CD4-positive, alpha-beta T cell treated with Interleukin-10 for 1 hour (primary cell): ENCODE measurements at regions not wholly inside any gene's neighbourhood (a gene's known extent, or its start where the extent isn't known, plus 50 kb on each side); places are given as distances from the start of the nearest gene placed in this dataset.

Experiments
- DNase-seq: peaks from one replicate; pipeline ENCODE4 v3.0.0-alpha.2; 2020

DNA sequence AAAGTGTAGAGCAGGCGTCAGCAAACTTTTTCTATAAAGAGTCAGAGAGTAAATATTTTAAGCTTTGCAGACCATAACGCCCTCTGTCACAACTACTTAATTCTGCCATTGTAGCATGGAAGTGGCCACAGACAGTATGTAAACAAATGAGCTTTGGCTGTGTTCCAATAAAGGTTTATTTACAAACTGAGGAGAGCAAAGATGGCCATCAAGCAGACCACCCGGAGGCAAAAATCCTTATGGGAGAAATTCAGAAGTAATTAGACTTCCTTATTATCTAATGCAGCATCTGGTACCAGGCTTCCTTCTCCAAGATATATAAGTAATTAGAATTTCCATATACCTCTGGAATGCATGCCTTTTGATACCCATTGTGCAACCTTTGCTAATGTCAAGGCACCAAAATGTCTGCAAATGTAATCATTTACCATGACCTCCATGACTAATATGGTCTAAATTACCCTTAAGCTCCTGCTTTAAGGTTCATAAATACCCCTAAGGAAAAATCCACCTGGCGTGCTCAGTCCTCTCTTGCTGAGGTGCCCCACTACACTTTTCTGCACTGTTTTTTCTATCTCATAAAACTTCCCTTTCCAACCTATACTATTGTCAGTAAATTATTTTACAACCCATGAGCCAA, 377.8 kb downstream of the MATN1 start:
- no peak for DNase-seq

GRCh38 chr1:30343562-30343961, 379.8 kb downstream of the MATN1 start:
- no peak for DNase-seq

- no peak for DNase-seq
Measured at GRCh38 chr1:30342535-30343141, 380.7 kb downstream of the MATN1 start.

DNA sequence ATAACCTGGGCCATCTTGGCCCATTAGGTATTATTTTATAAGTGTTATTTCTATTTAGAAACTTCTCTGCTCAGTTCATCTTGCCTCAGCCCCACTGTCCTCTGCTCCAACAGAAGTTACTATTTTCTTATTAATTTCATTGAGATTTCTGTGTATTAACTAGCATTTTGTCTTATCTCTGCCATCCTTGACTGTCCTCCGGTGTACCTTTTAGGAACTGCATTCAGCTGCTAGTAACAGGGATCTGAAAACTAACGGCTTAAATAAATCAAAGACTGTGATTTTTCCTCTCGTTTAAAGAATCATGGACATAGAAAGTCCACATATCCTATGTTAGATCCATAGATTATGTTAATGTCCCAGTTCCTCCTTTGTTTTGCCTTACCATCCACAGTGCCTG, 382.5 kb downstream of the MATN1 start:
- no peak for DNase-seq

DNA sequence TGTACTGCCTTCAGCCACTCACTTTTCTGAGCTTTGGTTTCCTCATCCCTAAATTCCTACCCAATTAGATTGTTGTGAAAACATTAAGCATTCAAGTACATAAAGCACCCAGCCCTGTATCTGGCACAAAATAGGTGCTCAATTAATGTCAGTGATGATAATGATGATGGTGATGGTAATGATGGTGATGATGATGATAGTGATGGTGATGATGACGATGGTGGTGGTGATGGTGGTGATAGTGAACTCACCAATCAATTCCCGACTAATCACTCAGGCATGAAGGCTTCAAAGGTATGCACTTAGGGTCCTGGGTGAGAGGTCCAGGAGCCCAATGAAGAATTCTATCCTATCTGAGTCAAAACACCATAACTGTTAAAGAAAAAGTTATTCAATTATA, 383.5 kb downstream of the MATN1 start:
- no peak for DNase-seq

DNA sequence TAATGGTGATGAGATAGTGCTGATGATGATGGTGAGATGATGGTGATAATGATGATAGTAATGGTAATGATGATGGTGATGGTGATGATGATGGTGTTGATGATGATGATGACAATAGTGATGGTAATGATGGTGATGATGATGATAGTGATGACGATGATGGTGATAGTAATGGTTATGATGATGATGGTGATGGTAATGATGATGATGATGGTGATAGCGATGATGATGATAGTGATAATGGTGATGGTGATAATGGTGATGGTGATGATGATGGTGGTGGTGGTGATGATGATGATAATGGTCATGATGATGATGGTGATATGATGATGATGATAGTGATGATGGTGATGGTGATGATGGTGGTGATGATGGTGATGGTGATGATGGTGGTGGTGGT, 384.6 kb downstream of the MATN1 start:
- no peak for DNase-seq

DNA sequence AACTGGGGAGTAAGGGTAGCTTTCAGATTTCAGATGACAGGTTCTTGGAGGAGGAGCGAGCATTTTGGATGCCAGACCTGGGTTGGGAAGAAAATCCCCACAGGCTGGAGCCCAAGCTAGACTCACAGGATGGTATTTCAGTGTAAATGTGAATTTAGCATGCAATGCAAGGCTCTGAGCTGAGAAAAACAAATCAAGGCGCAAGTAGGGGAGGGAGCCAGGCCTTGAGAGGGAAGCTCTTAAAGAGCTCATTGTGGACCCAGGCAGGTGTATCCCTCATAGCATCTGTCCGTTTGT, 386.1 kb downstream of the MATN1 start:
- DNase-seq: no peak

- DNase-seq: no peak
Measured at GRCh38 chr1:30336550-30337323, 386.6 kb downstream of the MATN1 start.

GRCh38 chr1:30335997-30336390, 387.4 kb downstream of the MATN1 start:
- DNase-seq: no peak

- DNase-seq: no peak
Measured at GRCh38 chr1:30335389-30335996, 387.9 kb downstream of the MATN1 start.

GRCh38 chr1:30334767-30335166, 388.6 kb downstream of the MATN1 start:
- DNase-seq: no peak

DNA sequence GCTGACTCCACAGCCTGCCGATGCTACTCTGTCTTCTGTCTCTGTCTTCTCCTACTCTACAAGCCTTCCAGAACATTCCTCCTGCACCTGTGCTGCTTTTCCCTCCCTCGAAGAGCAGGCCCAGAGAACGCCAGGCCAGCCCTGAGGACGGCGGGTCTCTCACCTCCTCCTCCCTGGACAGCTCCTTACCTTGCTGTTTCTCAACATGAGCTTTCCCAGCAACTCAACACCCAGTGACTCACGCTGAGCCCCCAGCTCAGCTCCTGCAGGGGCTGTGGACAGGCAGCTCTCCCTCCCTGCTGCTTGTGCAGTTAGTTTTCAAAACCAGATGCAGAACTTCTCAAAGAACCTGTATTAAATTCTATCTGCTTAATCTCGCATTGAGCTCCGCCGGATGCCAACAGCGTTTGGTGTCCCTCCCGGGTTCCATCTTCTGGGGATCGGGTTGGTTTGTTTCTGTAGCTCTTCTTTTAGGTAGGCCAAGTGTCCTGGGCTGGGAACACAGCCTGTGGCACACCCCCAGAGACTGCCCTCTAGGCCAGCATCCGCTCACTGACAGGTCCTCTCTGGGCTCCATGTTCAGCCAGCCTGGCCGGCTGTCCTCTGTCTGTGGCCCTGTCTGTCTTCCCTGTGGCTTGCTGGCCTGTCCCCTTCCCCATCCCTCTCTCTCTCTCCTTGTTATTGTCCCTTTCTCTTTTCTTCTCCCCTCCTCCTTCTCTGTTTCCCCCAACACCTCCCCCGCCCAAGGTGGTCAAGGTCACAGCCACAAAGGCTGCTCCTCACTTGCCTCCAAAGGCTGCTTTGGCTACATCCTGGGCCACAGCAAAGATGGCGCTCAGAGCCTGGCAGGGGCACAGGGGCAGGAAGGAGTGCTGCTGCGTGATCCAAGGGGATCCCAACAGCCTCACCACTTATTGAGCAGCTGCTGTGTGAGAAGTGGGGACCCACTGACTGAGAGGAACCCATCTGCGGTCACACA, 391.0 kb downstream of the MATN1 start:
- DNase-seq: no peak

- DNase-seq: no peak
Measured at GRCh38 chr1:30331415-30332065, 391.8 kb downstream of the MATN1 start.

GRCh38 chr1:30330644-30331043, 392.7 kb downstream of the MATN1 start:
- no peak for DNase-seq

DNA sequence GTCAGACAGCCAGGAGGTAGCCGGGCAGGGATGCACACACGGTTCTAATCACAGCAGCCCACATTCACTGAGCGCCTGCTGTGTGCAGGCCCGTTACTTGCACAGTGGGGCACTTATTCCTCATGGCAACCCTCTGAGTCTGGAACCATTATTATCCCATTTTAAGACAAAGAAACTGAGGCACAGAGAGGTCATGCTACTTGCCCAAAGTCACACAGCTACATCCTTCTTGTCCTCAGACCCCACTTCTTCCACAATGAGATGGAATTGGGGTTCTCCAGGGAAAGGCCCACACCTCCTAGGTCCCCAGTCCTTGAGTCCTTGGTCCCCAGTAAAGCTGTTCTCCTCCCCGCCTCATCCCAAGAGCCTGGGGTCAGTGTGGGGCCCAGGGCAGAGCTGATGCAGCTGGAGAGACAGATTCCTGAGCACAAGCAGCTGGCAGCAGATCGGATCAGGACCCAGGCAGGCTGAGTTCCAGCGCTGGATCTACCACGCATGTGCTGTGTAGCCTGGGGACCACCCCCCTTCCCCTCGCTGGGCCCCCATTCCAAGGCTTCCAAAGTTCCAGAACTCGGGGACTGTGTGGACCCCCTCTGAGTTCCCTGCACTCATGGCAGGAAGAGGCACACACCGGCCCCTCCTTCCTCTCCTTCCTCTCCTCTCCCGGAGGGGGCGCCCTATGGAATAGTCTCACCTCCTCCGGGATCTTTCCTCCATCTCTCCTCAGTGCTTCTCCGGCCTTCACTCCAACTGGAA, 393.4 kb downstream of the MATN1 start:
- DNase-seq: no peak

DNA sequence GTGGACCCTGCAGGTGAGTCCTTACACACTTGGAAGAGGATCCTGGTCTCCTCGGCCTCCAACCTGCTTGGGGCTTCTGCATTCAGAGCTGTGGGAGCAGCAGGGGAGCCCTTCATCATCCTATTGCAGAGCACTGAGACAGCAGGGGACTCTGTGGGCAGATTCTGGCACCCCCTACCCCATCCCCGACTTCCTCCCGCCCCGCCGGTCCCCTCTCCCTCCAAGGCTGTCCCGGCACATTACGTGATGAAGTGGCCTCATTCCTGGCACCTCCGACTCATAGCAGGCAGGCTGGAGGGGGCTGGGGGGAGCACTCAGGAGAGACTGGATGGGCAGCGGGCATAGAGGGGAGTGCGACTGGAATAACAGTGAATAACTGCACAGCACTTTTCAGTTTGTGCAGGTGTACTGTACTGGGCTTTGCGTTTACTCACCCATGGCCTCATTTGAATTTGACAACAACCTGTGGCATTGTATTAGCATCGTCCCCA, 394.1 kb downstream of the MATN1 start:
- no peak for DNase-seq

- no peak for DNase-seq
Measured at GRCh38 chr1:30328401-30329262, 394.8 kb downstream of the MATN1 start.

DNA sequence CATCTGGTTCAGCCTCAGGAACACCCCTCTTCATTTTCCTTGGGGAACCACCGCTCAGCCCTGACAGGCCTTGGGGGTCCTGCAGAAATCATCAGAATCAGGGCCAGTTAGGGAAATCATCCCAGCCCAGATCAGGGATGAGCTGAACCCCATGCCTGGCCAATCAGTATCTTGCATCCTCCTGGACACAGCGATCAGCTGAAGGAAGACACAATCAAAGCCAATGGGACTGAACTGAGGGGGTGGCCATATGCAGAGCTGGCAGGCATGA, 395.4 kb downstream of the MATN1 start:
- DNase-seq: no peak

DNA sequence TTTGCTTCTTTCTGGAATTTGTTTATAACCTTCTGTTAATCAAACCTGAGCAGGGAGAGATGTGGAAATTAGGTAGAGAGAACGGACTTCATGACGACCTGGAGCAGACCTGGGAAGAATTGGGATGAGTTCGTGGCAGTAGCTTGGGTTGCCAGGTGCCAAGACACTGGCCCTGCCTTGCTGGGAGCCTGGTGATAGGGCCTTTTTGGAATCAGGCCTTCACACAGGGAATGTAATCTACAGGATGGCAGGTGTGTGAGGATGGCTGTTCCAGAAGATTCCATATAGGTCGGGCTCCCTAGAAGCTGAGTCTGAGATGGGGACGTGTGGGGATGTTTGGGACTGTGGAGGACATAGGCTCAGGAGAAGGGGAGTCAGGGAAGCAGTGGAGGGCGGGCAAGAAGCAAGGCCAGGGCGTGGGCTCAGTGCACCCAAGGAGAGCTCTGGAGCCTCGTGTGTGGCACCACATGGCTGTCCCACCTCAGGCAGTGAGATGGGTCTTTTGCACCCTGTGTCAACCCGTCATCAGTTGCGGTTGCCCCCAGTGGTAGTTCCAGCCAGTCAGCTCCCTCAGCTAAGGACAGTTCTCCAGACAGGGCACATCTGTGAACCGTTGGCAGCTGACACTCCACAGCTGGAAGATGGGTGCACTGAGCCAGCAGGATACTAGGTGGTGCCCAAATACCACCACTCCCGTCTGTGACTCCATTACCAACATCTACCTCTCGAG, 395.9 kb downstream of the MATN1 start:
- no peak for DNase-seq

DNA sequence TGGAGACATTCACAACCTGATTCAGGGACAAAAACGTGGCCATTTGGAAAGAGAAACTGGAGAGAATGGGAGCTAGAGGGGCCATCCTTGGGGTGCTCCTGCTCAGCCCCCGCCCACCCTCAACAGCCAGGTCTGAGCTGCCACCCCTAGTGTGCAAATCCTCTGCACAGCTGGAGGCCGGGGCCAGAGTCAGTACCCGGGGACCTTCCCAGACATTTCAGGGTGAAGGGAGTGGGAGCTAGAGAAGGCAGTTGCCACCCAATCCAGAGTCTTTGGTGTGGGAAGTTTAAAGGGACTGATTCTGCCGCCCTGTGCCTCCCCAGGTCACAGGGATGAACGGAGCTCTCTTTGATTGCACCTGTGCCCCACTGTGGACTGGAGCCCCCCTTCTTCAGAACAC, 397.4 kb downstream of the MATN1 start:
- DNase-seq: no peak
